EL (cell line): ENCODE measurements at regions not wholly inside any gene's neighbourhood (a gene's known extent, or its start where the extent isn't known, plus 50 kb on each side); places are given as distances from the start of the nearest gene placed in this dataset.
"Not testable (repeated sequence)": the region's sequence is repeated elsewhere in the genome, so short reads cannot be mapped to it uniquely, and the experiment has no call there.

ENCODE experiments used
- DNase-seq: peaks from one replicate; pipeline ENCODE4 v3.0.0-alpha.2; 2016

GRCh38 chr22:27300536-27301285, 500.8 kb downstream of the MN1 start:
- no peak for DNase-seq

GRCh38 chr22:27302501-27302900, 499.1 kb downstream of the MN1 start:
- no peak for DNase-seq

DNA sequence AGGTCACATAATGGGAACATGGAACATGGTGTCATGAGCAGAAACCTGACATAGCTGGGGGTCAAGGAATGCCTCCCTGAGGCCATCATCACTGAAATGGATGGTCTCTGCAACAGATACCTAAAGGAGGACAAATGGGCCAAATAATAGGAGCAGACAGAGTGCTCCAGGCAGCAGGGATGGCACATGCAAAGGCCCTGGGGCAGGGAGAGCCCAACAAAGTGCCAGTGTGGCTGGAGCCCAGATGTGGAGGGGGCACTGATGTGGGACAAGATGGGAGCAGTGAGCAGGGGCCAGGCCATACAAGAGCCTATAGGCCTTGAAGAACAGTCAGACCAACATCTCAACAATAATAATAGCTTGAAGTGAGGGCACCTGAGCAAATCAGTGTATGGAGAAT, 497.8 kb downstream of the MN1 start:
- no peak for DNase-seq

GRCh38 chr22:27306771-27307170, 494.8 kb downstream of the MN1 start:
- DNase-seq, result no peak

- no peak for DNase-seq
These were observed 493.9 kb downstream of the MN1 start for GRCh38 chr22:27307545-27308247.

DNA sequence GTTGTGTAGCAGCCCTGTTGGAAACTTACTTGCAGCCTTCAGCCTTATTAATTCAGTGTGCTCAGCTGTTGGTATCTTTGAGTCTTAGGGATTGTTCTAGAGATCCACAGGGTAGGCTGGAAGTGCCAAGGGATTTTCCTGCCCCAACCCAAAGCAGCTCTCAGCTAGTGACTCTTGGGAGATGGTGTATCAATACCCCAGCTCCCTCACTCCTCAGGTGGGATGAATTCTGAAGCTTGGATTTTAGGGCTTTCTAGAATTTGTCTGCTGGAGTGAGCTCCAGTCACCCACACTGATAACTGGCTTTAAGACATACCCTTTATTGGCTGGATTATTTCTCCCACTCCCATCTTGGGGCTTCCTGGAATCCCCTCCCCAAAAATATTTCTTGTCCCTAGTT, 493.0 kb downstream of the MN1 start:
- DNase-seq, result no peak

DNA sequence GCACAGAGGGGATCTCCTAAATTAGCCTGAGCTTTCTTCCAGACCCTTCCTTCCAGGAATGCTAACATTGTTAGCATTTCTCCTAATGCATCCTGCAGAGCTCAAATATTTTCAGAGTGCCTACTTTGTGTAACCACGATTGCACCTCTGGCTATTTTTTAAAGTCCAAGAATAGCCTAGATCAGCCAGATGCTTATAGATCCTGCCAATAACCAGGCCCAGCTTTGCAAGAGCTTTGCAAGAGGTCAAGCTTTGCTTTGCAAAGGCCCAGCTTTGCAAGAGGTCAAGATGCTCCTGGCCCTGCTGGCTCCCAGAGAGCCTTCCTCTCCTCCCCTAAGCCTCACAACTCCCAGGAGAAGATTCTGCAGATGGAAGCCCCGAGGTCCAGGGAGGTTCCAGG, 491.9 kb downstream of the MN1 start:
- DNase-seq, result no peak

- no peak for DNase-seq
These were observed 490.4 kb downstream of the MN1 start for GRCh38 chr22:27310966-27311697.

DNA sequence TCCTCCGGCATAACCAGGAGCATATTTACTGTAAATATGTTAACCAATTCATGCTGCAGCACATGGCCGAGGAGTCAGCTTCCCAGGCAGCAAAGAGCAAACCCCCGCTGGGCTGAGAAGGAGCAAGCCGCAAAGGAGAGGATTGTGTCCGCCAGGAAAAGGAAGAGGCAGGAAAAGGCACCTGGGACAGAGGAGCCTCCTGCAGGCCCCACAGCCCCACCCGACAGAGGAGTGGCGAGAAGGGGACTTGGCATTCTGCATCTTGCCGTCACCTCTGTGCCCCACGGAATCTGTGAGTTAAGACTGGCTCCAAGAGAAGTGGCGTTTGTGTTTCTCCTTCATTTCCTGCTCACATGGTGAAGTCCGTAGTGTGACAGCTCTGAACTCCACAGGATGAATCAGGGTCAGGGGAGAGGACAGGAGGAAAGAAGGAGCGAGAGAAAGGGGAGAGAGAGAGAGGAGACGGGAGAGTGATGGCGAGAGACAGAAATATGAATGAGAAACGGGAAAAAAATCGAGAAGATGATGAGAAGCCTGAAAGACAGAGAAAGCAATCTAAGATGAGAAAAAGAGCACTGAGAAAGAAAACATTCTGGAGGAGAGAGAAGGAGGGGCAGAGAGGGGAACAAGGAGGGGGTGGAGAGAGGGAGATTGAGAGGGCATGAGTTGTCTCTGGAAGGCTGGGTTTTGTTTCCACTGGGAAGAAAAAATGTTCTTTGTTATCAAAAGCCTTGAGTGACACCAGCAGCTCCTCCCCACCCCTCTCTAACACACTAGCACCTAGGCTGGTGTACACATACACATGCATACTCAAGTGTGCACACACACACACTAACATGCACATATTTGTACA, 489.6 kb downstream of the MN1 start:
- no peak for DNase-seq

- DNase-seq, result no peak
These were observed 489.0 kb downstream of the MN1 start for GRCh38 chr22:27312565-27312964.

GRCh38 chr22:27312966-27313855, 488.3 kb downstream of the MN1 start:
- DNase-seq, result no peak

DNA sequence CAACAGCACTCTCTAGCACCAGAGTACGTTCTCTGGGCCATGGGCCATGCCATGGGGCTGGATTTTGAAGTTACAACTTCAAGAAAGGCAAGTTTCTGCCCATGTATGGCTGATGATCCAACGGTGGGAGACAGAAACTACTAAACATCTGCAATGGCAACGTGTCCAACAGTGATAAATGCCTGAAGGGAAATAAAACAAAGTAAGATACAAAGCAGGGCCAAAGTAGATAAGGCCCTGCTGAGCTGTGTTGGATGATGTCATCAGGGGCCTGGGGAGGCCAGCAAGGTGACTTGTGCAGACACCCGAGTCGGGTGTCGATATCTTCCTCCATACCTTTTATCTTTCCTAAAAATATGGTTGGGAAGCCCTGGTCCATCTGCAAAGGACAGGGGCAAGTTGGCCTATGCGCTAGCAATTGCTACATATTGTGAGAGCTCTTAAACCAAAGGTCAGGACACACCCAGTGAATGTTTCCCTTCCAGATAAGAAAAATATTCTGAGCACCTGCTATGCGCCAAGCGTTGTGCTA, 487.2 kb downstream of the MN1 start:
- no peak for DNase-seq

DNA sequence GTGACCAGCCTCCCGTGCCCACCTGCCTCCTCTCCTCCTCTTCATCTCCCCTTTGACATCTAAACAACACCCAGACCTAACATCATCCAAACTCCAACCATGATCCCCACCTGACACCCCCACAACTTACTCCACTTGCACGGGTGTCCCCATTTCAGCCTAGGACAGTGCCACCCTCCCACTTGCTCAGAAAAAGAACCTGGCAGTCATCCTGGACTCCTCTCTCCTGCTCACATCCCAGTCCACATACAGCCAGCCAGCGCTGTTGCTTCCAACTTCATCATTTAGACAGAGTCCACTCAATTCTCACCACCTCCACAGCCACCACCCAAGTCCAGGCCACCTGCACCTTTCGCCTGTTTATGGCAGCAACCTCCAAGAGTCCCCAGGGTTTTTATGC, 485.7 kb downstream of the MN1 start:
- no peak for DNase-seq

DNA sequence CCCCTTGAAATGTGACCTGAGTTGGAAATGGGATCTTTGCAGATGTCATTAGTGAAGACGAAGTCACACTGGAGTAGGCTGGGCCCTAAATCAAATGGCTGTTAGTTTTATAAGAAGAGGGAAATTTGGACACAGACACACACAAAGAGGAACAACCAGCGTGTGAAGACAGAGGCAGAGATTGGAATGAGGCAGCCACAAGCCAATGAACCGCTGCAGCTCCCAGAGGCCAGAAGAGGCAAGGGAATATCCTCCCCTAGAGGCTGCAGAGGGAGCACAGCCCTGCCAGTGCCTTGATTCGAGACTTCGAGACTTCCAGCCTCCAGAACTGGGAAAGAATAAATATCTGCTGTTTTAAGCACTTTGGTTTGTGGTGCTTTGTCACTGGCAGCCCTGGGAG, 484.5 kb downstream of the MN1 start:
- DNase-seq, result no peak

DNA sequence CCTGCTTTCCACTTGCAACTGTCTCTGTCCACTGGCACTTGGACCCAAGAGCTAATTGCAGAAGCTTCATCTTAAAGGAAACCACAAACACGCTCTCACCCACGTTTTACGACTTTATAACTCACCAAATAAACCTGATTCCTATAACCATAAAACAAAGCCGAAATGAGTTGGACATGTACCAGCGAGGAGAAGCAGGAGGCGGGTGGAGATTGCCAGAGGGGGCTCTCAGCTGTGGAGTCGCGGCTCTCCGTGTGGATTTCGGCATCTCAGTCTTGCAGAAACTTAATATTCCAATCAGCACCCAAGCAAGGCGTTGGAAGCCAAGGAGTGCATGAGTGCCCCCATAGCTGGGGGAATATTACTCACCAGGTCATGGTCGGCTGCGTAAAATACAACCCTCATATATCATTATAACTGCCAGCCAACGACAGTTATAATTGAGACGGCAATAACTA, 483.6 kb downstream of the MN1 start:
- peak; percentile 26 for DNase-seq

- peak; percentile 10 for DNase-seq
These were observed 483.0 kb downstream of the MN1 start for GRCh38 chr22:27318516-27318915.

DNA sequence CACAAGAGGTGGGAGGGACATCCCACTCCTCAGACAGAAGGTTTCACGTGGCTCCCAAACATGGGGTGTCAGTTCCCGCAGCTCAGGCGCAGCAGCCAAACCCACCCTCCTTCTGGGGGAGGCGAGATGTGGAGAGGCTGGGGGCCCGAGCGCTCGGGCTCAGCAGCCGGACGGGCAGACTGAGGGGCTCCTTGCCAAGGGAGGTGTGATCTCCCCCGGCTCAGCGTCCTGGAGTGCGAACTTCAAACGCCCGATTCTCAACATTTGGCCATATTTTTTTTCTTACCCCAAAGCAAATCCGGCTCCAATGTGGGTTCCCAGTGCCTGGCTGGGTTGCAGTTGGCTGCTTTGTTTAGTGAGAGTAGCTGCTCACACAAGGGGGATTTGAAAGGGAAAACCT, 477.9 kb downstream of the MN1 start:
- no peak for DNase-seq

DNA sequence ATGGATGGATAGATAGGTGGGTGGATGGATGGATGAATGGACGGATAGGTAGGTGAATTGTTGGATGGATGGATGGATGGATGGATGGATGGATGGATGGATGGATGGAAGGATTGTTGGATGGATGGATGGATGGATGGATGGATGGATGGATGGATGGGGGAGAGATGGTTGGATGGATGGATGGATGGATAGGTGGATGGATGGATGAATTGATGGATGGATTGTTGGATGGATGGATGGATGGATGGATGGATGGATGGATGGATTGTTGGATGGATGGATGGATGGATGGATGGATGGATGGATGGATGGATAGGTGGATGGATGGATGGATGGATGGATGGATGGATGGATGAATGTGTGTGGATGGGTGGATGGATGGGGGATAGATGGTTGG, 476.6 kb downstream of the MN1 start:
- not testable (repeated sequence) for DNase-seq

GRCh38 chr22:27327497-27327896, 474.1 kb downstream of the MN1 start:
- no peak for DNase-seq

- DNase-seq, result peak; percentile 15
These were observed 473.4 kb downstream of the MN1 start for GRCh38 chr22:27327981-27328721.
